Small intestine (tissue), 7 donors: ENCODE measurements at regions not wholly inside any gene's neighbourhood (a gene's known extent, or its start where the extent isn't known, plus 50 kb on each side); places are given as distances from the start of the nearest gene placed in this dataset.

Experiments
- DNase-seq, 2 donors: peaks; one replicate each; pipeline versions ENCODE4 v3.0.0 to v3.0.0-alpha.2; 2013
- FAIRE-seq: peaks from 2 replicates; lab custom pipeline; 2012; peaks lifted over from hg19 to GRCh38; lab: Jason Lieb, UNC
- H3K27ac ChIP-seq, 3 donors: one replicate each; pipeline ENCODE4 v1.5.1; 2013; ENCODE audit warnings: low read length in 2 of 3, mild to moderate bottlenecking in 2 of 3, control low read depth in 1 of 3, inconsistent platforms in 1 of 3, low read depth in 1 of 3, moderate library complexity in 1 of 3
- H3K27me3 ChIP-seq, 3 donors: one replicate each; pipeline ENCODE4 v1.6.1; 2013; ENCODE audit warnings: low read length in 3 of 3, inconsistent platforms in 1 of 3; ENCODE audit not compliant: control insufficient read depth in 3 of 3, insufficient read depth in 3 of 3
- H3K36me3 ChIP-seq, 3 donors: one replicate each; pipeline ENCODE4 v1.6.1; 2013; ENCODE audit warnings: low read length in 3 of 3, inconsistent platforms in 1 of 3, low read depth in 1 of 3, mild to moderate bottlenecking in 1 of 3, moderate library complexity in 1 of 3; ENCODE audit not compliant: control insufficient read depth in 3 of 3, insufficient read depth in 2 of 3
- H3K4me1 ChIP-seq, 3 donors: one replicate each; pipeline ENCODE4 v1.6.1; 2013; ENCODE audit warnings: low read length in 2 of 3, inconsistent platforms in 1 of 3, low read depth in 1 of 3, mild to moderate bottlenecking in 1 of 3, moderate library complexity in 1 of 3; ENCODE audit not compliant: control insufficient read depth in 3 of 3, insufficient read depth in 2 of 3
- H3K4me3 ChIP-seq, 3 donors: one replicate each; pipeline ENCODE4 v1.5.1; 2013; ENCODE audit warnings: low read length in 3 of 3, control low read depth in 1 of 3, inconsistent platforms in 1 of 3, low read depth in 1 of 3, mild to moderate bottlenecking in 1 of 3, moderate library complexity in 1 of 3
- H3K9me3 ChIP-seq, 2 donors: one replicate each; pipeline ENCODE4 v1.6.1; 2013; ENCODE audit warnings: low read depth in 1 of 2, low read length in 1 of 2; ENCODE audit not compliant: control insufficient read depth in 2 of 2, insufficient read depth in 1 of 2
- WGBS, 3 donors: extraction: QIAGEN DNeasy Blood & Tissue Kit; methylation state at CpG; one replicate each; pipeline ENCODE4 v1.1.7; 2013; 5-methylcytosine and 5-hydroxymethylcytosine counted together
- donor health status: healthy with polysubstance abuse.
- donor health status: control.
- donor health status: control.
- donor health status: Bipolar disorder and iron deficiency.
- donor health status: healthy.

DNA sequence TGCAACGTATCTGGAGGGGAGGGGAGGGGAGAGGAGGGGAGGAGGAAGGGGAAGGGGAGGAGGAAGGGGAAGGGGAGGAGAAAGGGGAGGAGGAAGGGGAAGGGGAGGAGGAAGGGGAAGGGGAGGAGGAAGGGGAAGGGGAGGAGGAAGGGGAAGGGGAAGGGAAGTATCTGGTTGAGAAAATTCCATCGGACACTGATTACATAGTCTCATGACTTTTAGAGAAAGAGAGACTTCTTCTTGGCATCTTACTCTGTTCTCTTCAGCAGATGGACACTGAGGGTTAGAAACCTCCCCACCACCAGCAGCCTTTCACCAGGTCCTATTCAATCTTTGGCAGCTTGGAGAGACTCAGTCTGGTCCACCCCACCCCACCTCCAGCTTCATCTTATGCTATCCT, 296.3 kb downstream of the TNS1 start:
- H3K4me1 ChIP-seq, result no peaks in the 10 kb centered on the region
- H3K27me3 ChIP-seq, result no peaks in the 10 kb centered on the region
- DNase-seq, result no peak
- H3K4me3 ChIP-seq, result no peak overlapping the region
- no peak for FAIRE-seq
- H3K27ac ChIP-seq, result peak overlapping the region in 1 of 3 donors; percentile 57
- H3K9me3 ChIP-seq, result no peaks in the 10 kb centered on the region
- 38 to 58% (median 48%) methylated on average over 2 of the region's 2 CpGs for WGBS, 3 donors
- H3K36me3 ChIP-seq, result no peaks in the 10 kb centered on the region

DNA sequence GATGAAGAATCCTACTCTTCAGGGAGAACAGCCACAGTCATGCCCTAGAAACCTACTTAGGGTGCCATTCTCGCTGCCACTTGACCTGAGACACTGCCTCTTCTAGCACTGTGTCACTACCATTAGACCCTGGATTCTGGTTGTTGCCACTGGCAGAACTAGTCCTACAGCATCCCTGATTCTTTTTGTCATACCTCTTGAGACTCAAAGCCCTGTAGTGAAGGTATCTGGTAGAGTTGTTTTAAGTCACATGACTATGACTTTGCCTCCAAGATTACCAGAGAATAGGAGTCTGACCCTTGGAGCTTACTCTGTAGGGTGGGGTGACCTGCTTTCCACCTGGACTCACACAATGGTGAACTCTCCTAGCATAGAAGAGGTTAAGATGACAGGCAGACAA, 296.7 kb downstream of the TNS1 start:
- Histone ChIP-seq H3K27ac (no peak overlapping the region), H3K36me3 (no peaks in the 10 kb centered on the region), H3K4me1 (no peaks in the 10 kb centered on the region), H3K4me3 (no peak overlapping the region), H3K27me3 (no peaks in the 10 kb centered on the region), H3K9me3 (no peaks in the 10 kb centered on the region)
- DNase-seq (peak in 1 of 2 donors; percentile 25), FAIRE-seq (no peak)
- WGBS, 3 donors, result 85 to 89% (median 88%) methylated on average over 1 of the region's 1 CpG

DNA sequence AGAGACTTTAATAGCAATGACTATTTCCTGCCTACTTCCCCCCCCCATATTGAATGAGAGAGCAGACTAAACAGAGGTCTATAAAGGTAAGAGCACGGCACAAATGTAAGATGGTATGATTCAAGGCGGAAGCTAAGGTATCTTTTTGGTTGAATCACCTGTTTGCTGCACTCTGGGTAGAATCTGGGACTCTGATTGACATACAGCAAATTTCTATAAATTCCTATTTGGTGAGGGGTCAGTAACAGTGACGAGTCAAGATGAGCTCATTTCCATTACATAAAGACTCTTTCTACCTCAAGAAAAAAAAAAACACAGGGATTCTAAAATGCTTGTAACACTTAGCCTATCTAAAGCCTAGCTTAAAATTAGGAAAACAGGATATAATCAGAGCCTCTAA, 297.3 kb downstream of the TNS1 start:
- Histone ChIP-seq H3K9me3 (no peaks in the 10 kb centered on the region), H3K4me3 (no peak overlapping the region), H3K36me3 (no peaks in the 10 kb centered on the region), H3K27ac (no peak overlapping the region), H3K27me3 (no peaks in the 10 kb centered on the region), H3K4me1 (no peaks in the 10 kb centered on the region)
- FAIRE-seq (no peak), DNase-seq (no peak)
- 54 to 81% (median 62%) methylated on average over 3 of the region's 3 CpGs for whole genome bisulfite sequencing, 3 donors

DNA sequence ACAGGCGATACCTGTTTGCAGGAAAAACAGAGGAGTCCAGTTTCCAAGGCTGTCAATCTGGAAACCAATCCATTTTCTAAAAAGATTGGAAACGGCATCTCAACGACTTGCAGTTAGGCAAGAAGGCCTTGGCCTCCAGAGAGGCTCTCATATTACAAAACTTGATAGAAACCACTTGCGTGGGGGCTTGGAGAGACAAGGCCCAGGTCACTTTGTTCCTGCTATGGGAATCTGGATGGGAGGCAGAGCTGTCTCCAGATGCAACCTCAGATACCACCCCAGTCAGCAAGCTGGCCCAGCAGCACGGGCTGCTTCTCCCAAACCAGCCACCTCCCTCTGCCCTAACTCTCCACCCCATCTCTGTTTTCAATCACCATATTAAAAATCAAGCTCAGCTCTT, 298.8 kb downstream of the TNS1 start:
- Histone ChIP-seq H3K36me3 (no peaks in the 10 kb centered on the region), H3K27ac (no peak overlapping the region), H3K27me3 (peaks cover 0 to 3% (median 0%) of the 10 kb centered on the region in 3 donors), H3K9me3 (no peaks in the 10 kb centered on the region), H3K4me3 (no peak overlapping the region), H3K4me1 (no peaks in the 10 kb centered on the region)
- 64 to 81% (median 73%) methylated on average over 5 of the region's 5 CpGs for WGBS, 3 donors
- DNase-seq (no peak), FAIRE-seq (no peak)

DNA sequence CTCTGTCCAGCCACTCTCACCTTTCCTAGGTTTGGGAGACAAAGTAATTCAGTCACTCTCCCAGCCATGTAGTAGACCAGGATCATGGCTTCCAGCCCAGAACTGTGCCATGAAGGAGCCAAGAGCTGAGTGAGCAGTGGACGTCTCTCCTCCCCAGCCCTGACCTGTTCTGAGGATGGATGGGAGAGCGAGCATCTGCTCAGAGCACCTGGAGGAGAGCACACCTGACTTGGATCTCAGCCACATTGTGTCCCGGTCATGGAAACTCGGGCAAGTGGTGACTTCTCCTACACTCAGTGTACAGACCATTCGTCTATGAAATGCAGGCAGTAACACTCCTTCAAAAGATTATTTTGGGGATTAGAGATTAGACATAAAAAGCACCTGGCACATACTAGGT, 299.7 kb downstream of the TNS1 start:
- 62 to 88% (median 67%) methylated on average over 5 of the region's 5 CpGs for WGBS, 3 donors
- DNase-seq (no peak), FAIRE-seq (no peak)
- Histone ChIP-seq H3K4me1 (no peaks in the 10 kb centered on the region), H3K9me3 (no peaks in the 10 kb centered on the region), H3K4me3 (no peak overlapping the region), H3K27ac (no peak overlapping the region), H3K27me3 (peaks cover 0 to 6% (median 0%) of the 10 kb centered on the region in 3 donors), H3K36me3 (no peaks in the 10 kb centered on the region)

DNA sequence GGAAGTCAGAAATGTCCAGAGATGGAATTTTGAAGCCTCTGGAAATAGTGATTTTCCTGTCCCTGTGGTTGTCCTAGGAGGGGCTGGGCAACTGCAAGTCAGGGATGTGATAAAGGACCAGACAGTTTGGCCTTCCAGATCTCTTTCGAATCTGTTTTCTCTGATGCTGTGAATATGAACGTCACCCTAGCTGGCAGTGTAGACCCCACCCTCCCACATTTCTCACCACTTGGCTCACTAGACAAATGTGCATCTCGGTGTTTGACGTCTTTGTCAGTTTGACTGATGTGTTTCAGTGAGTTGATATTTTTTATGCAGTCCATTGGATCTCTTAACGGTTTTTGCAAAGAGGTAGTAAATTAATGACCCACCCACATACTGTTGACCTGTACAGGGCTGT, 301.2 kb downstream of the TNS1 start:
- H3K27me3 ChIP-seq, result peaks cover 0 to 6% (median 0%) of the 10 kb centered on the region in 3 donors
- FAIRE-seq (no peak), DNase-seq (no peak)
- H3K27ac ChIP-seq, result no peak overlapping the region
- no peak overlapping the region for H3K4me3 ChIP-seq
- WGBS, 3 donors, result 69 to 79% (median 78%) methylated on average over 5 of the region's 5 CpGs
- no peaks in the 10 kb centered on the region for H3K9me3 ChIP-seq
- no peaks in the 10 kb centered on the region for H3K4me1 ChIP-seq
- H3K36me3 ChIP-seq, result no peaks in the 10 kb centered on the region

DNA sequence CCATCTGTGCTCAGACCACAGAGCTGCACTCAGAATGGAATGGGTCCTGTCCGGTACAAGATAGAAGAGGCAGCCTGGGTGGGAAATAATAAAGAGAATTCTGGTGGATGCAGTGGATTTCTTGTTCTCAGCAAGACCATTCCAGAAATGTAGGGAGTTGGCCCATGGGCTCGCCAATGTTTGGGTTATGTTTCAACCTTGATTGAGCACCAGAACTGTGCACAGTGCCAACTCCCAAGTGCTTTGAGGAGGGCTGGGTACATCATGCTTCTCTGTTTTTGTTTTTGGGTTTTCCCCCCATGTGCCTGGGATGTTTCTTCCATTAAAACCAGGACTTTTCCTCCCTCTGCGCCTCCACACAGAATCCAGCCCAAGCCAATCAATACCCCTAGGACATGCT, 304.1 kb downstream of the TNS1 start:
- WGBS, 3 donors, result 80 to 92% (median 89%) methylated on average over 3 of the region's 3 CpGs
- Histone ChIP-seq H3K4me1 (no peaks in the 10 kb centered on the region), H3K27me3 (peaks cover 0 to 6% (median 0%) of the 10 kb centered on the region in 3 donors), H3K36me3 (no peaks in the 10 kb centered on the region), H3K27ac (no peak overlapping the region), H3K9me3 (no peaks in the 10 kb centered on the region), H3K4me3 (no peak overlapping the region)
- FAIRE-seq, result no peak
- no peak for DNase-seq

DNA sequence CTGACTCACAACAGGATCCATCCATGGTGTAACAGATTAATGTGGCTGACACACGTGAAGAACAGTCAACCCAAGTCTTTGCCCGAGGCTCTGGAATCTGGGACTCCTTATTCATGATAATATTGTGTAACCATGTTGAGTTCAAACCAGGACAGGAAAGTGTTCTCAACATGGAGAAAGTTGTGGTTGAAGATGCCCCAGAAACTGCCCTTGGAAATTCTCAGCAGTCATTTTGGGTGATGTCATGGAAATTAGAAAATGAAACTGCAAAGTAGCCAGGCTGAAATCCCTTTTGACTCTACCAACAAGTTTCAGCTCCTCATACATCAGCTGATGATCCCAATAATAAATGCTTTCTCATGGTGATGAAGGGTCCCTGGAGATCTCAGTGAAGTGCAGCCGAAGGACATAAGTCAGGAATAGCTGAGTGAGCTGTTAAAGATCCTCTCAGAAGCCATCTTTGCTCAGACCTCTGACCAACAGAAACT, 307.7 kb downstream of the TNS1 start:
- Histone ChIP-seq H3K27ac (peak overlapping the region in 1 of 3 donors; percentile 74), H3K4me3 (no peak overlapping the region), H3K9me3 (no peaks in the 10 kb centered on the region), H3K4me1 (no peaks in the 10 kb centered on the region), H3K27me3 (peaks cover 0 to 6% (median 0%) of the 10 kb centered on the region in 3 donors), H3K36me3 (no peaks in the 10 kb centered on the region)
- 65 to 72% (median 72%) methylated on average over 3 of the region's 3 CpGs for WGBS, 3 donors
- FAIRE-seq (no peak), DNase-seq (no peak)

DNA sequence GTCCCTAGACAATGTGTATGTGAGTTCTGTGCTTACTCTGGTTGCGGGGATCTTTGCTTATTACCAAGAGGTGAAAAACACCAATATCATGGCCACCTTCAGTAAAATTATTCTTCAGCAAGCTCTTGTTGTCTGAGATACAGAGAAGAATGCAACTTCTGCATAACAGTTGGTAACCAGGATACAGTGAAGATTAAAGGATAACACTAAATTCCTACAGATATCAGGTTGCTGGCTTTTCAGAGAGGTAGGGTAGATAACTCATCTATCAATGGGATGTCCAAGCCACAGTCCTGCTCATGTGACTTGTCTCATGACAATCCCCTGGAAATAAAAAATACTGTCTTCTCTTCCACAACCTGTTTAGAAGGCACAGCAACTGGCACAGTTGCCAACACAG, 308.5 kb downstream of the TNS1 start:
- no peaks in the 10 kb centered on the region for H3K9me3 ChIP-seq
- no peak overlapping the region for H3K4me3 ChIP-seq
- peak overlapping the region in 1 of 3 donors; percentile 74 for H3K27ac ChIP-seq
- DNase-seq, result no peak
- WGBS, 3 donors, result 92 to 100% (median 96%) methylated on average over 1 of the region's 1 CpG
- FAIRE-seq, result no peak
- H3K4me1 ChIP-seq, result no peaks in the 10 kb centered on the region
- peaks cover 0 to 4% (median 0%) of the 10 kb centered on the region in 3 donors for H3K27me3 ChIP-seq
- no peaks in the 10 kb centered on the region for H3K36me3 ChIP-seq
